Tibial nerve (tissue), 4 donors: ENCODE measurements at regions not wholly inside any gene's neighbourhood (a gene's known extent, or its start where the extent isn't known, plus 50 kb on each side); places are given as distances from the start of the nearest gene placed in this dataset.

ENCODE experiments used
- EP300 ChIP-seq, 2 donors: sonication (generic); formaldehyde crosslinking; IDR thresholded peaks; one replicate each; pipeline ENCODE4 v1.6.1; 2017; ENCODE audit warnings: antibody characterized with exemption in 2 of 2, mild to moderate bottlenecking in 1 of 2
- POLR2A ChIP-seq, 2 donors: fragments of 450-650 bp; IDR thresholded peaks; one replicate each; pipeline ENCODE4 v1.6.1; 2017; ENCODE audit warnings: antibody characterized with exemption in 2 of 2, mild to moderate bottlenecking in 2 of 2, moderate library complexity in 2 of 2
- TF ChIP-seq, protein P1 (sequence below), 5 experiments: fragments of 200-600 bp in 3 of 5; fragments of 450-650 bp in 2 of 5; sonication (generic) in 3 of 5; IDR thresholded peaks; one replicate each; pipeline ENCODE4 v1.5.1; 2016 to 2019; ENCODE audit warnings: antibody characterized with exemption in 5 of 5, mild to moderate bottlenecking in 3 of 5, moderate library complexity in 2 of 5

- no peak for TF ChIP-seq POLR2A (IDR thresholded peaks at IDR 0.05)
- TF ChIP-seq, protein P1, sequence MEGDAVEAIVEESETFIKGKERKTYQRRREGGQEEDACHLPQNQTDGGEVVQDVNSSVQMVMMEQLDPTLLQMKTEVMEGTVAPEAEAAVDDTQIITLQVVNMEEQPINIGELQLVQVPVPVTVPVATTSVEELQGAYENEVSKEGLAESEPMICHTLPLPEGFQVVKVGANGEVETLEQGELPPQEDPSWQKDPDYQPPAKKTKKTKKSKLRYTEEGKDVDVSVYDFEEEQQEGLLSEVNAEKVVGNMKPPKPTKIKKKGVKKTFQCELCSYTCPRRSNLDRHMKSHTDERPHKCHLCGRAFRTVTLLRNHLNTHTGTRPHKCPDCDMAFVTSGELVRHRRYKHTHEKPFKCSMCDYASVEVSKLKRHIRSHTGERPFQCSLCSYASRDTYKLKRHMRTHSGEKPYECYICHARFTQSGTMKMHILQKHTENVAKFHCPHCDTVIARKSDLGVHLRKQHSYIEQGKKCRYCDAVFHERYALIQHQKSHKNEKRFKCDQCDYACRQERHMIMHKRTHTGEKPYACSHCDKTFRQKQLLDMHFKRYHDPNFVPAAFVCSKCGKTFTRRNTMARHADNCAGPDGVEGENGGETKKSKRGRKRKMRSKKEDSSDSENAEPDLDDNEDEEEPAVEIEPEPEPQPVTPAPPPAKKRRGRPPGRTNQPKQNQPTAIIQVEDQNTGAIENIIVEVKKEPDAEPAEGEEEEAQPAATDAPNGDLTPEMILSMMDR (IDR thresholded peaks at IDR 0.05): no peak
- TF ChIP-seq EP300 (IDR thresholded peaks at IDR 0.05): no peak
Measured at GRCh38 chrX:147781844-147782243, 129.9 kb upstream of the FMR1 start.
